HFFc6 (cell line): ENCODE measurements at regions not wholly inside any gene's neighbourhood (a gene's known extent, or its start where the extent isn't known, plus 50 kb on each side); places are given as distances from the start of the nearest gene placed in this dataset.

Experiments used
- DNase-seq: peaks from one replicate; pipeline ENCODE4 v3.0.0-alpha.2; 2018
- H3K27ac Mint-ChIP-seq: 2 replicates; pipeline ENCODE4 v1.8.0; 2020; ENCODE audit warnings: mild to moderate bottlenecking, mixed read lengths
- H3K27me3 Mint-ChIP-seq: 2 replicates; pipeline ENCODE4 v1.8.0; 2021; ENCODE audit warnings: mild to moderate bottlenecking, moderate library complexity, mixed read lengths; ENCODE audit not compliant: insufficient read depth
- H3K36me3 Mint-ChIP-seq: 2 replicates; pipeline ENCODE4 v1.8.0; 2021; ENCODE audit warnings: low read depth, mixed read lengths
- H3K4me1 Mint-ChIP-seq: 2 replicates; pipeline ENCODE4 v1.8.0; 2020; ENCODE audit warnings: low read depth, mixed read lengths
- H3K4me3 Mint-ChIP-seq: 2 replicates; pipeline ENCODE4 v1.8.0; 2020; ENCODE audit warnings: mild to moderate bottlenecking, moderate library complexity, mixed read lengths
- H3K9me3 Mint-ChIP-seq: 2 replicates; pipeline ENCODE4 v1.8.0; 2020; ENCODE audit warnings: mild to moderate bottlenecking, mixed read lengths
- TF ChIP-seq, protein P1 (sequence below): fragments of 200-600 bp; sonication (generic); IDR thresholded peaks from 2 replicates; pipeline ENCODE4 v1.5.0; 2021; ENCODE audit warnings: antibody characterized with exemption, mild to moderate bottlenecking

DNA sequence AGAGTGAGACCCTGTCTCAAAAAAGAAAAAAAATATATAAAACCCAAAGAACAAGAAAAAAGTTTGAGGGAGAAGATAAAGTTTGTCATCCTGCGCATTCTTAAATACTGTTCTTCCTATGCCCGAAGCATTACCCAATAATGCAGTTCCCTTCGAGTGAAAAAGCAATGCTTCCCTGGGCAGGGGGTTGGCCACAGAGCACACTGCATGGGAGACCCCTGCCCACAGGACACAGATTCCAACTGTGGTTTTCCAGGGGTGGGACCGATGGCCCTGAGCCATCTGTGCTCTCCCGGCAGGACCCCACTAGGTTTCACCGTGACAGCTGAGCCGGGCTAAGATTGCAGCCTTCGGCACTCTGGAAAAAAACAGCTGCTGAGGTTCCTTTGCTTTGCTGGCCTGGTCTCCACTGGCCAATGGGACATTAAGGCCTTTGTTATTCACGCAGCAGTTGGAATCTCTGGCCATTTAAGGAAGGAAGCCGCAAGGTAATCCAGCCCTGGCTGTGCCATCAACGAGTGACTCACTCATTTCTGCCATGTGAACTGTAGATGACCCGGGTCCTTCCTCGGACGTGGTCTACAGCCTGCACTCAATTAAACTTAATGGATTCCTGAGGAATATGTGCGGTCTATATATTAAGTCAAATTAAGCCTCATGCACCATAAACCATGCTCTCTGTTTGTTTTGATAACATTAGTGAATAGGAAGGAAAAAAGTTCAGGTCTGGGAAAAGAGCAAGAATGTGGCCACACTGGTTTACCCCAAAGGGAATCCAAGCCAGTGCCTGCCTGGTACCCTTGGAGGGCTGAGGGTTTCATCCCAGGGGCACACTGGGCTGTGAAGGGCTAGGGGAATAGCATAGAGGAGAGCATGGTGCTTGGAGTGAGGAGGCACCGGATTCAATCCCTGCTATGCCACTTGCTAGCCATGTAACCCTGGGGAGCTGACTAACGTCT, 163.2 kb downstream of the ZBTB18 start:
- peak; percentile 99 for DNase-seq
- Mint-ChIP-seq H3K27me3 (peaks cover 10% of the 10 kb centered on the region), H3K4me1 (peaks cover 36% of the 10 kb centered on the region), H3K36me3 (peaks cover 5% of the 10 kb centered on the region; the same call in 1 of the 2 replicates), H3K27ac (peak overlapping the region; percentile 93), H3K4me3 (peak overlapping the region; percentile 84), H3K9me3 (peaks cover 9% of the 10 kb centered on the region; the same call in 1 of the 2 replicates)
- TF ChIP-seq, protein P1, sequence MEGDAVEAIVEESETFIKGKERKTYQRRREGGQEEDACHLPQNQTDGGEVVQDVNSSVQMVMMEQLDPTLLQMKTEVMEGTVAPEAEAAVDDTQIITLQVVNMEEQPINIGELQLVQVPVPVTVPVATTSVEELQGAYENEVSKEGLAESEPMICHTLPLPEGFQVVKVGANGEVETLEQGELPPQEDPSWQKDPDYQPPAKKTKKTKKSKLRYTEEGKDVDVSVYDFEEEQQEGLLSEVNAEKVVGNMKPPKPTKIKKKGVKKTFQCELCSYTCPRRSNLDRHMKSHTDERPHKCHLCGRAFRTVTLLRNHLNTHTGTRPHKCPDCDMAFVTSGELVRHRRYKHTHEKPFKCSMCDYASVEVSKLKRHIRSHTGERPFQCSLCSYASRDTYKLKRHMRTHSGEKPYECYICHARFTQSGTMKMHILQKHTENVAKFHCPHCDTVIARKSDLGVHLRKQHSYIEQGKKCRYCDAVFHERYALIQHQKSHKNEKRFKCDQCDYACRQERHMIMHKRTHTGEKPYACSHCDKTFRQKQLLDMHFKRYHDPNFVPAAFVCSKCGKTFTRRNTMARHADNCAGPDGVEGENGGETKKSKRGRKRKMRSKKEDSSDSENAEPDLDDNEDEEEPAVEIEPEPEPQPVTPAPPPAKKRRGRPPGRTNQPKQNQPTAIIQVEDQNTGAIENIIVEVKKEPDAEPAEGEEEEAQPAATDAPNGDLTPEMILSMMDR: no peak

DNA sequence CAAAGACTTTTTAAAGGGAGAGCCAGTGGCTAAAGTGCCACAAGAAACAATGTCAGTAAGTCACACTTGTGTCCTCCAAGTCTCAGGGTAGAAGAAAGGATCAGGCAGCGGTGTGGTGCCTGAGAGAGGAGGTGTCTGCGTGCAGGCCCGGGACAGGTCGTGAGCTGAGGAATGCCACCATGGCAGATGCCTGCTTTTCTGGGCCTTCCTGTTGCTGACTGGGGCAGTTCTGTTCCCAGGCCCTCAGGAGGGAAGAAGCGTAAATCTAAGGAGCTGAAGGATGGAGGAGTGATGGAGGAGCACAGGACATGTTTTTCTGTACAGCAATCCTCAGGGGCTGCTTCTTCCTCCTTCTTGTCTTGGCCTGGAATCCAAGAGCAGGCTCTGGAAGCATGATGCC, 165.8 kb downstream of the ZBTB18 start:
- peaks cover 16% of the 10 kb centered on the region for H3K27me3 Mint-ChIP-seq
- H3K27ac Mint-ChIP-seq: no peak overlapping the region
- DNase-seq: no peak
- peaks cover 5% of the 10 kb centered on the region; the same call in 1 of the 2 replicates for H3K36me3 Mint-ChIP-seq
- H3K4me3 Mint-ChIP-seq: no peak overlapping the region
- TF ChIP-seq, protein P1: no peak
- peaks cover 30% of the 10 kb centered on the region for H3K4me1 Mint-ChIP-seq
- H3K9me3 Mint-ChIP-seq: peaks cover 9% of the 10 kb centered on the region; the same call in 1 of the 2 replicates

DNA sequence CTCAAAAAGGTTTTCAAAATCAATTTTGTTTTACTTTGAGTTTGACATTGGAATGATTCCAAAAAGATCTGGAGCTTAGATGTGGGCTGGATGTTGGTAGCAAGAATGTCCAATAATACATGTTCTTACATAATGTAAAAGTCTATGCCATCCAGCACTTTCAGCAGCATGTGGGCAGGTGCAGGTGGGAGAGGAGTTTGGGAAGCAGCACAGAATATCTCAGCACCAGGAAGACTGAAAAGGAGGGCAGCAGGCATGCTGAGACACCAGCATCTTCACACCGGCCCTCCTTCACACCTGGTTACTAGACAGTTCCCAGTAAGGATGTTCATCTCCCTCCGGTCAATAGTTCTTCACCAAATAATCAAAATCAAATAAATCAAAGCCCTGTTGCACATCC, 166.6 kb downstream of the ZBTB18 start:
- DNase-seq: no peak
- Mint-ChIP-seq H3K4me3 (no peak overlapping the region), H3K4me1 (peaks cover 24% of the 10 kb centered on the region), H3K27me3 (peaks cover 17% of the 10 kb centered on the region), H3K36me3 (peaks cover 5% of the 10 kb centered on the region; the same call in 1 of the 2 replicates), H3K27ac (no peak overlapping the region), H3K9me3 (peaks cover 9% of the 10 kb centered on the region; the same call in 1 of the 2 replicates)
- TF ChIP-seq, protein P1: no peak

DNA sequence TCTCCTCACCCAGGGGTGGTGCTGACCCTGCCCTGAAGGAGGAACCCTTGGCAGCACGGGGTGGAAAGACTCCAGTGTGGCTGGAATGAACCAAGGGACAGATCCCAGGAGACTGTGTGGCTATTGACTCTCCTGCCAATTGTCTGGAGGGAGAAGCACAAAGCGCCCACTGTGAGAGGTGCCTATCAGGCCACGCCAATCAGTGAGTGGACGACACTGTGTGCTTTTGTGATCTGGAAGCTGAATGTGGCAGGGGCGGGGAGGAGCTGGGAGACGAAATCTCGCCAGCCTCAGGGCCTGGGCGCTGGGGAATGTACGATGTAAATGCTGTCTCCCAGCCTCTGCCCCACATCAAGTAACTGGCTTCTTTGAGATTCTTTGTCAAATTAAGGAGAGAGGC, 167.1 kb downstream of the ZBTB18 start:
- H3K36me3 Mint-ChIP-seq: peaks cover 5% of the 10 kb centered on the region; the same call in 1 of the 2 replicates
- H3K27ac Mint-ChIP-seq: no peak overlapping the region
- H3K4me1 Mint-ChIP-seq: peaks cover 19% of the 10 kb centered on the region

DNA sequence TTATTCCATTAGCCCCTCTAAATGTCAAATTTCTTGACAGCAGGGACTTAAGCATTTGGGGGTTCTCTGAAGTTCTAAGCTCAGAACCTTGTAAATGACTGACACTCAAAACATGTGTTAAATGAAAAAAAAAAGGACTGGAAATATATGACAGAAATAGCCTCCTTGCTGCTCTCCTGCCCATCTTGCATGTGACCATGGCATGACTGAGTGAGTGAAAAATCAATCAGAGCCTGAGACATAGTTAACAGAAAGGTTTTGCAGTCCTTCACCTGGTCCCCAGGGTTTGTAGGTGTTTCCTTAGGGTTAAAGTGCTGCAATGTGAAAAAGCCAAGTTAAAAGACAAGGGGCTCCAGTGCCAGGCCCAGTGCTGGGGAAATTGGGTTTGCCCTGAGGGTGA, 168.1 kb downstream of the ZBTB18 start:
- Mint-ChIP-seq H3K9me3 (peaks cover 9% of the 10 kb centered on the region; the same call in 1 of the 2 replicates), H3K36me3 (peaks cover 5% of the 10 kb centered on the region), H3K4me3 (no peak overlapping the region), H3K27ac (no peak overlapping the region), H3K4me1 (peaks cover 10% of the 10 kb centered on the region), H3K27me3 (peaks cover 17% of the 10 kb centered on the region)
- TF ChIP-seq, protein P1: no peak
- DNase-seq: no peak

More for the DNA sequence above, 167.1 kb downstream of the ZBTB18 start:
- no peak overlapping the region for H3K4me3 Mint-ChIP-seq
- TF ChIP-seq, protein P1: no peak
- H3K27me3 Mint-ChIP-seq: peaks cover 17% of the 10 kb centered on the region
- peaks cover 9% of the 10 kb centered on the region; the same call in 1 of the 2 replicates for H3K9me3 Mint-ChIP-seq
- no peak for DNase-seq
